SU-DHL-6 (cell line): ENCODE measurements at regions not wholly inside any gene's neighbourhood (a gene's known extent, or its start where the extent isn't known, plus 50 kb on each side); places are given as distances from the start of the nearest gene placed in this dataset.

Experiments used
- H2AFZ ChIP-seq: fragments of 200-600 bp; sonication (generic); 2 replicates; pipeline ENCODE4 v1.6.1; 2014; ENCODE audit warnings: low read depth, mild to moderate bottlenecking, moderate library complexity, mixed read lengths, antibody characterized with exemption, low read length; ENCODE audit not compliant: severe bottlenecking
- H3F3A ChIP-seq: fragments of 200-600 bp; shearing (Covaris generic); 2 replicates; pipeline ENCODE4 v1.6.0; 2016; ENCODE audit warnings: antibody characterized with exemption, mild to moderate bottlenecking; ENCODE audit not compliant: insufficient read depth
- H3K27ac ChIP-seq: fragments of 200-600 bp; sonication (generic); 2 replicates; pipeline ENCODE4 v1.5.1; 2016; ENCODE audit warnings: low read depth, mild to moderate bottlenecking, low read length, moderate library complexity, mixed read lengths
- H3K27me3 ChIP-seq: fragments of 200-600 bp; sonication (generic), shearing (Covaris generic); 2 replicates; pipeline ENCODE4 v1.6.0; 2014; ENCODE audit warnings: mild to moderate bottlenecking, low read length
- H3K36me3 ChIP-seq: fragments of 200-600 bp; sonication (generic); 2 replicates; pipeline ENCODE4 v1.6.1; 2014; ENCODE audit warnings: mild to moderate bottlenecking, low read length, mixed read lengths
- H3K4me2 ChIP-seq: fragments of 300-600, 200-600 bp; shearing (Covaris generic), sonication (generic); 2 replicates; pipeline ENCODE4 v1.6.0; 2014; ENCODE audit warnings: low read length, low read depth, mild to moderate bottlenecking; ENCODE audit not compliant: poor library complexity, severe bottlenecking
- H3K4me3 ChIP-seq: fragments of 200-600 bp; sonication (generic); 2 replicates; pipeline ENCODE4 v1.5.1; 2014; ENCODE audit warnings: antibody characterized with exemption, low read length, mild to moderate bottlenecking, mixed read lengths; ENCODE audit not compliant: insufficient read depth, poor library complexity, severe bottlenecking
- H3K79me2 ChIP-seq: fragments of 200-600 bp; sonication (generic); 2 replicates; pipeline ENCODE4 v1.6.1; 2014; ENCODE audit warnings: mild to moderate bottlenecking, low read length, moderate library complexity; ENCODE audit not compliant: insufficient read depth
- H3K9ac ChIP-seq: fragments of 200-600 bp; sonication (generic); 2 replicates; pipeline ENCODE4 v1.7.0; 2014; ENCODE audit warnings: mild to moderate bottlenecking, low read length
- H3K9me2 ChIP-seq: fragments of 200-600 bp; sonication (generic); replicated peaks from 2 replicates; pipeline ENCODE4 v1.6.1; 2014; ENCODE audit warnings: low read length; ENCODE audit not compliant: insufficient read depth
- H3K9me3 ChIP-seq: fragments of 200-600 bp; sonication (generic); 2 replicates; pipeline ENCODE4 v1.6.1; 2014; ENCODE audit warnings: low read length, mixed read lengths; ENCODE audit not compliant: insufficient read depth
- H4K20me1 ChIP-seq: fragments of 200-600 bp; sonication (generic); 2 replicates; pipeline ENCODE4 v1.6.1; 2014; ENCODE audit warnings: low read depth, mild to moderate bottlenecking, antibody characterized with exemption, low read length, moderate library complexity, mixed read lengths
- CTCF ChIP-seq: fragments of 200-600 bp; sonication (generic); IDR thresholded peaks from one replicate; pipeline ENCODE4 v1.5.1; 2017; ENCODE audit warnings: antibody characterized with exemption, mild to moderate bottlenecking, low read length, moderate library complexity; ENCODE audit not compliant: insufficient read depth, poor library complexity, severe bottlenecking
- EZH2phosphoT487 ChIP-seq: fragments of 200-600 bp; sonication (generic), shearing (Covaris generic); conservative IDR thresholded peaks from 2 replicates; pipeline ENCODE4 v1.6.1; 2018; ENCODE audit warnings: mild to moderate bottlenecking, antibody characterized with exemption, low read length, moderate library complexity, mixed read lengths

- Histone ChIP-seq H3K9me3 (no peaks in the 10 kb centered on the region), H3K9me2 (no peaks in the 10 kb centered on the region), H3K9ac (no peak overlapping the region), H3K4me3 (no peak overlapping the region), H3F3A (no peaks in the 10 kb centered on the region), H3K27ac (no peak overlapping the region), H3K27me3 (no peaks in the 10 kb centered on the region), H4K20me1 (no peaks in the 10 kb centered on the region), H3K4me2 (no peak overlapping the region), H3K79me2 (no peaks in the 10 kb centered on the region), H3K36me3 (no peaks in the 10 kb centered on the region), H2AFZ (no peak overlapping the region)
- TF ChIP-seq CTCF (no peak), EZH2phosphoT487 (no peak)
These were observed 195.8 kb downstream of the UQCRFS1 start for GRCh38 chr19:29016926-29017760.

- Histone ChIP-seq H3K27ac (no peak overlapping the region), H4K20me1 (no peaks in the 10 kb centered on the region), H3K4me2 (no peak overlapping the region), H3K27me3 (no peaks in the 10 kb centered on the region), H3K4me3 (no peak overlapping the region), H2AFZ (no peak overlapping the region), H3K9me3 (no peaks in the 10 kb centered on the region), H3K9me2 (no peaks in the 10 kb centered on the region), H3K9ac (no peak overlapping the region), H3F3A (no peaks in the 10 kb centered on the region), H3K36me3 (no peaks in the 10 kb centered on the region), H3K79me2 (no peaks in the 10 kb centered on the region)
- TF ChIP-seq CTCF (no peak), EZH2phosphoT487 (no peak)
These were observed 196.6 kb downstream of the UQCRFS1 start for GRCh38 chr19:29016353-29016752.

- Histone ChIP-seq H3K4me3 (no peak overlapping the region), H4K20me1 (no peaks in the 10 kb centered on the region), H3F3A (no peaks in the 10 kb centered on the region), H3K27me3 (no peaks in the 10 kb centered on the region), H3K79me2 (no peaks in the 10 kb centered on the region), H3K9me3 (no peaks in the 10 kb centered on the region), H2AFZ (no peak overlapping the region), H3K27ac (no peak overlapping the region), H3K9ac (no peak overlapping the region), H3K4me2 (no peak overlapping the region), H3K9me2 (no peaks in the 10 kb centered on the region), H3K36me3 (no peaks in the 10 kb centered on the region)
- no peak for TF ChIP-seq CTCF
- TF ChIP-seq EZH2phosphoT487, result no peak
These were observed 197.4 kb downstream of the UQCRFS1 start for GRCh38 chr19:29015569-29015968.
